GM18870 (cell line): ENCODE measurements at regions not wholly inside any gene's neighbourhood (a gene's known extent, or its start where the extent isn't known, plus 50 kb on each side); places are given as distances from the start of the nearest gene placed in this dataset.

Experiments used
- ATAC-seq: cut with Tn5 transposase; IDR thresholded peaks from one replicate; pipeline ENCODE4 v1.9.1; 2021; ENCODE audit warnings: moderate library complexity; ENCODE audit not compliant: unreplicated experiment

GRCh38 chr6:44674226-44675155 is 287.0 kb downstream of the CDC5L start:
- no peak for ATAC-seq

- no peak for ATAC-seq
Observed at GRCh38 chr6:44675449-44675848, 287.9 kb downstream of the CDC5L start.

- ATAC-seq, result no peak
Observed at GRCh38 chr6:44676246-44676790, 288.8 kb downstream of the CDC5L start.

- ATAC-seq, result no peak
Observed at GRCh38 chr6:44676826-44677433, 289.4 kb downstream of the CDC5L start.

GRCh38 chr6:44678252-44678935 is 290.9 kb downstream of the CDC5L start:
- ATAC-seq, result no peak

- no peak for ATAC-seq
Observed at GRCh38 chr6:44679438-44680201, 292.1 kb downstream of the CDC5L start.

GRCh38 chr6:44680202-44680720 is 292.8 kb downstream of the CDC5L start:
- no peak for ATAC-seq

GRCh38 chr6:44681761-44682160 is 294.3 kb downstream of the CDC5L start:
- ATAC-seq, result no peak

- no peak for ATAC-seq
Observed at GRCh38 chr6:44682280-44682679, 294.8 kb downstream of the CDC5L start.

- no peak for ATAC-seq
Observed at GRCh38 chr6:44682987-44683779, 295.7 kb downstream of the CDC5L start.

- ATAC-seq, result no peak
Observed at GRCh38 chr6:44685213-44685612, 297.7 kb downstream of the CDC5L start.

GRCh38 chr6:44696099-44696498 is 308.6 kb downstream of the CDC5L start:
- no peak for ATAC-seq

GRCh38 chr6:44696686-44697085 is 309.2 kb downstream of the CDC5L start:
- ATAC-seq, result no peak

- no peak for ATAC-seq
Observed at GRCh38 chr6:44697327-44697726, 309.8 kb downstream of the CDC5L start.

GRCh38 chr6:44698602-44699001 is 311.1 kb downstream of the CDC5L start:
- no peak for ATAC-seq

GRCh38 chr6:44699082-44699481 is 311.6 kb downstream of the CDC5L start:
- no peak for ATAC-seq

- no peak for ATAC-seq
Observed at GRCh38 chr6:44699851-44700250, 312.3 kb downstream of the CDC5L start.

- ATAC-seq, result no peak
Observed at GRCh38 chr6:44700422-44700821, 312.9 kb downstream of the CDC5L start.

- ATAC-seq, result no peak
Observed at GRCh38 chr6:44701038-44701636, 313.6 kb downstream of the CDC5L start.
